Natural killer cell (primary cell): ENCODE measurements at regions not wholly inside any gene's neighbourhood (a gene's known extent, or its start where the extent isn't known, plus 50 kb on each side); places are given as distances from the start of the nearest gene placed in this dataset.

Experiments
- ATAC-seq, 3 donors: fragments of 150-1000 bp in 2 of 3; fragments of 200-7000 bp in 1 of 3; cut with Tn5 transposase; 1 replicate in 1 of 3; 2 replicates in 2 of 3; pipeline ENCODE4 v1.10.0; 2021; ENCODE audit warnings: mild to moderate bottlenecking in 2 of 3, moderate library complexity in 2 of 3
- DNase-seq, 2 donors: peaks; one replicate each; pipeline versions ENCODE4 v3.0.0 to v3.0.0-alpha.2; 2013 to 2021; ENCODE audit warnings: mixed read lengths in 1 of 2
- H3K27ac ChIP-seq: one replicate; pipeline ENCODE4 v1.5.1; 2013; ENCODE audit warnings: mild to moderate bottlenecking, low read length
- H3K27me3 ChIP-seq: one replicate; pipeline ENCODE4 v1.6.1; 2013; ENCODE audit warnings: low read length; ENCODE audit not compliant: control insufficient read depth, insufficient read depth
- H3K36me3 ChIP-seq: one replicate; pipeline ENCODE4 v1.6.1; 2013; ENCODE audit warnings: low read length; ENCODE audit not compliant: control insufficient read depth, insufficient read depth
- H3K4me1 ChIP-seq: one replicate; pipeline ENCODE4 v1.6.1; 2013; ENCODE audit warnings: low read length; ENCODE audit not compliant: control insufficient read depth, insufficient read depth
- H3K4me3 ChIP-seq: one replicate; pipeline ENCODE4 v1.5.1; 2013; ENCODE audit warnings: low read length
- H3K9me3 ChIP-seq: one replicate; pipeline ENCODE4 v1.6.1; 2013; ENCODE audit warnings: low read length; ENCODE audit not compliant: control insufficient read depth, insufficient read depth
- H3K27ac Mint-ChIP-seq, 2 donors: one replicate each; pipeline ENCODE4 v1.8.0; 2022; ENCODE audit warnings: mild to moderate bottlenecking in 2 of 2, mixed read lengths in 2 of 2, moderate library complexity in 1 of 2
- H3K27me3 Mint-ChIP-seq, 2 donors: one replicate each; pipeline ENCODE4 v1.8.0; 2022; ENCODE audit warnings: low read depth in 2 of 2, mixed read lengths in 2 of 2
- H3K36me3 Mint-ChIP-seq: one replicate; pipeline ENCODE4 v1.8.0; 2022; ENCODE audit warnings: mixed read lengths
- H3K4me1 Mint-ChIP-seq, 2 donors: one replicate each; pipeline ENCODE4 v1.8.0; 2022; ENCODE audit warnings: mixed read lengths in 2 of 2
- H3K4me3 Mint-ChIP-seq: one replicate; pipeline ENCODE4 v1.8.0; 2022; ENCODE audit warnings: mild to moderate bottlenecking, moderate library complexity, mixed read lengths
- H3K9me3 Mint-ChIP-seq, 2 donors: one replicate each; pipeline ENCODE4 v1.8.0; 2022; ENCODE audit warnings: mixed read lengths in 2 of 2
- CTCF ChIP-seq: fragments of 200-600 bp; IDR thresholded peaks from one replicate; pipeline ENCODE4 v1.8.0; 2022; ENCODE audit warnings: antibody characterized with exemption
- WGBS: methylation state at CpG from one replicate; pipeline ENCODE4 v1.1.7; 2013; ENCODE audit warnings: missing lambda C conversion rate; ENCODE audit not compliant: insufficient coverage; 5-methylcytosine and 5-hydroxymethylcytosine counted together
- intact Hi-C: fragments of 100-400 bp; cut with micrococcal nuclease; formaldehyde crosslinking; loops from one replicate; pipeline ENCODE4 v1.14.2; 2022

DNA sequence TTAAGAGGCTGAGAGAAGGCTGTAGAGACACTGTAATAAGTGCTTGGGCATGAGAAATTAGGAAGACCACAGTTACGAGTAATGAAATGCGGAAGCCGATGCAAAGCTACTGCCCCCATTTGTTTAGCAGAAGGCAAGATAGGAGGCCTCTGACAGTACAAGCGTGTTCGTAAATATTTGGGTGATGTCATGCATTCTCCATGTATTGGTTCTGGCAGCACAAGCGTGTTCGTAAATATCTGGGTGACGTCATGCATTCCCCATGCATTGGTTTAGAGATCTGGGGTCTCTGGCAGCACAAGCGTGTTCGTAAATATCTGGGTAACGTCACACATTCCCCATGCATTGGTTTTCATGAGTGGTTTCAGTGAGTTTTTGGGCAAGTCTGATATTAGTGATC, 661.5 kb upstream of the FRG1 start:
- ATAC-seq = no peak
- H3K27ac Mint-ChIP-seq = no peak overlapping the region
- H3K4me3 Mint-ChIP-seq = no peak overlapping the region
- no peak for TF ChIP-seq CTCF
- no peaks in the 10 kb centered on the region for H3K27me3 Mint-ChIP-seq
- H3K4me1 Mint-ChIP-seq = no peaks in the 10 kb centered on the region
- Histone ChIP-seq H3K9me3 (peaks cover 15% of the 10 kb centered on the region), H3K27ac (no peak overlapping the region), H3K4me3 (no peak overlapping the region), H3K36me3 (no peaks in the 10 kb centered on the region), H3K4me1 (no peaks in the 10 kb centered on the region), H3K27me3 (no peaks in the 10 kb centered on the region)
- H3K9me3 Mint-ChIP-seq = peaks cover 10 to 15% of the 10 kb centered on the region in 2 donors
- 91% methylated on average over 11 of the region's 11 CpGs for WGBS
- peaks cover 7% of the 10 kb centered on the region for H3K36me3 Mint-ChIP-seq
- intact Hi-C loops = no loop called here
- DNase-seq = no peak

DNA sequence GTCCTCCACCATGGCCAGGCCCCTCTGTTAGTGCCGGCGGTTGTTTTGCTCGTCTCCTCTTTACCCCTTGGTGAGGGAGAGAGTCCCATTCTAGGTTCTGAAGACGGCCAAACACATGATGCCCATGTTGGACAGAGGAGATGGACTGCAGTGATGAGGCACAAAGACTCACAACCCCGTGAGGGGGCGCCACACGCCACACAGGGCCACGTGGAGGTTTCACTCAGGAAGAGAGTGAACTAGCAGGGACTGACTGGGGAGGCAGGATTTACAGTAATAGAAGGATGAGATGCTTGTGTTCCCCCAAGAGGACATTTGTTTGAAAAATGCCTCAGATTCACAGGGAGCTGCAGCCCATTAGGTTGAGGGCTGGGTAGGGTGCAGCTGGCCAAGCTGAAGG, 655.3 kb upstream of the FRG1 start:
- Histone ChIP-seq H3K4me1 (no peaks in the 10 kb centered on the region), H3K9me3 (peaks cover 15% of the 10 kb centered on the region), H3K27ac (no peak overlapping the region), H3K36me3 (no peaks in the 10 kb centered on the region), H3K27me3 (no peaks in the 10 kb centered on the region), H3K4me3 (no peak overlapping the region)
- Mint-ChIP-seq H3K27ac (no peak overlapping the region), H3K27me3 (no peaks in the 10 kb centered on the region), H3K36me3 (peaks cover 4% of the 10 kb centered on the region), H3K4me1 (no peaks in the 10 kb centered on the region), H3K4me3 (no peak overlapping the region), H3K9me3 (peaks cover 7 to 10% of the 10 kb centered on the region in 2 donors)
- no peak for TF ChIP-seq CTCF
- intact Hi-C loops = no loop called here
- no peak for ATAC-seq
- 71% methylated on average over 8 of the region's 8 CpGs for WGBS
- no peak for DNase-seq

- Mint-ChIP-seq H3K9me3 (peaks cover 10% of the 10 kb centered on the region in 2 donors), H3K27ac (no peak overlapping the region), H3K4me1 (no peaks in the 10 kb centered on the region)
Observed at GRCh38 chr4:189291939-189292338, 648.7 kb upstream of the FRG1 start.

More at GRCh38 chr4:189291939-189292338, 648.7 kb upstream of the FRG1 start:
- no peak overlapping the region for H3K27ac ChIP-seq
- H3K4me3 Mint-ChIP-seq = no peak overlapping the region
- no peaks in the 10 kb centered on the region for H3K4me1 ChIP-seq
- intact Hi-C loops = no loop called here
- peaks cover 8% of the 10 kb centered on the region for H3K36me3 Mint-ChIP-seq
- no peaks in the 10 kb centered on the region for H3K9me3 ChIP-seq
- no peaks in the 10 kb centered on the region for H3K27me3 ChIP-seq
- H3K27me3 Mint-ChIP-seq = no peaks in the 10 kb centered on the region
- no peak for TF ChIP-seq CTCF
- H3K36me3 ChIP-seq = no peaks in the 10 kb centered on the region
- no peak overlapping the region for H3K4me3 ChIP-seq
- ATAC-seq (no peak), DNase-seq (no peak)
